ENCODE measurements at regions not wholly inside any gene's neighbourhood (a gene's known extent, or its start where the extent isn't known, plus 50 kb on each side); places are given as distances from the start of the nearest gene placed in this dataset.
"Not testable (repeated sequence)": the region's sequence is repeated elsewhere in the genome, so short reads cannot be mapped to it uniquely, and the experiment has no call there.

- not testable (repeated sequence) for H3K4me3 ChIP-seq (ENCODE audit: low read length in 2 of 2); H3K9me3 ChIP-seq (ENCODE audit: control insufficient read depth in 2 of 2, insufficient read depth in 1 of 2, low read length in 1 of 2); H3K4me1 ChIP-seq (ENCODE audit: control insufficient read depth in 2 of 2, insufficient read depth in 2 of 2, low read length in 2 of 2); H3K27ac ChIP-seq (ENCODE audit: low read depth in 1 of 2, low read length in 1 of 2); H3K36me3 ChIP-seq (ENCODE audit: control insufficient read depth in 2 of 2, insufficient read depth in 2 of 2, low read length in 1 of 2); H3K27me3 ChIP-seq (ENCODE audit: control insufficient read depth in 2 of 2, insufficient read depth in 1 of 2, low read length in 1 of 2); DNase-seq (ENCODE audit: low read depth in 6 of 9, low spot score in 9 of 9)
- 94% methylated on average over 3 of the region's 3 CpGs for WGBS
Observed at GRCh38 chr6:104676679-104677078, 183.0 kb downstream of the HACE1 start.

- WGBS: 53% methylated on average over 1 of the region's 1 CpG
- H3K27ac ChIP-seq (ENCODE audit: low read depth in 1 of 2, low read length in 1 of 2); H3K4me1 ChIP-seq (ENCODE audit: control insufficient read depth in 2 of 2, insufficient read depth in 2 of 2, low read length in 2 of 2); H3K27me3 ChIP-seq (ENCODE audit: control insufficient read depth in 2 of 2, insufficient read depth in 1 of 2, low read length in 1 of 2); H3K36me3 ChIP-seq (ENCODE audit: control insufficient read depth in 2 of 2, insufficient read depth in 2 of 2, low read length in 1 of 2); DNase-seq (ENCODE audit: low read depth in 6 of 9, low spot score in 9 of 9); H3K4me3 ChIP-seq (ENCODE audit: low read length in 2 of 2); H3K9me3 ChIP-seq (ENCODE audit: control insufficient read depth in 2 of 2, insufficient read depth in 1 of 2, low read length in 1 of 2): not testable (repeated sequence)
Observed at GRCh38 chr6:104675161-104675560, 184.6 kb downstream of the HACE1 start.

- not testable (repeated sequence) for DNase-seq (ENCODE audit: low read depth in 6 of 9, low spot score in 9 of 9); H3K4me3 ChIP-seq (ENCODE audit: low read length in 2 of 2); H3K27ac ChIP-seq (ENCODE audit: low read depth in 1 of 2, low read length in 1 of 2); H3K27me3 ChIP-seq (ENCODE audit: control insufficient read depth in 2 of 2, insufficient read depth in 1 of 2, low read length in 1 of 2); H3K36me3 ChIP-seq (ENCODE audit: control insufficient read depth in 2 of 2, insufficient read depth in 2 of 2, low read length in 1 of 2); H3K4me1 ChIP-seq (ENCODE audit: control insufficient read depth in 2 of 2, insufficient read depth in 2 of 2, low read length in 2 of 2); H3K9me3 ChIP-seq (ENCODE audit: control insufficient read depth in 2 of 2, insufficient read depth in 1 of 2, low read length in 1 of 2)
- 82% methylated on average over 1 of the region's 1 CpG for WGBS
Observed at GRCh38 chr6:104673078-104673477, 186.6 kb downstream of the HACE1 start.

- not testable (repeated sequence) for H3K4me3 ChIP-seq (ENCODE audit: low read length in 2 of 2); H3K36me3 ChIP-seq (ENCODE audit: control insufficient read depth in 2 of 2, insufficient read depth in 2 of 2, low read length in 1 of 2); H3K27me3 ChIP-seq (ENCODE audit: control insufficient read depth in 2 of 2, insufficient read depth in 1 of 2, low read length in 1 of 2); H3K9me3 ChIP-seq (ENCODE audit: control insufficient read depth in 2 of 2, insufficient read depth in 1 of 2, low read length in 1 of 2); DNase-seq (ENCODE audit: low read depth in 6 of 9, low spot score in 9 of 9); H3K4me1 ChIP-seq (ENCODE audit: control insufficient read depth in 2 of 2, insufficient read depth in 2 of 2, low read length in 2 of 2); H3K27ac ChIP-seq (ENCODE audit: low read depth in 1 of 2, low read length in 1 of 2)
- WGBS: 100% methylated on average over 1 of the region's 1 CpG
Observed at GRCh38 chr6:104671591-104671891, 188.2 kb downstream of the HACE1 start.

- not testable (repeated sequence) for H3K27ac ChIP-seq (ENCODE audit: low read depth in 1 of 2, low read length in 1 of 2); H3K36me3 ChIP-seq (ENCODE audit: control insufficient read depth in 2 of 2, insufficient read depth in 2 of 2, low read length in 1 of 2); H3K9me3 ChIP-seq (ENCODE audit: control insufficient read depth in 2 of 2, insufficient read depth in 1 of 2, low read length in 1 of 2); H3K27me3 ChIP-seq (ENCODE audit: control insufficient read depth in 2 of 2, insufficient read depth in 1 of 2, low read length in 1 of 2); DNase-seq (ENCODE audit: low read depth in 6 of 9, low spot score in 9 of 9); H3K4me1 ChIP-seq (ENCODE audit: control insufficient read depth in 2 of 2, insufficient read depth in 2 of 2, low read length in 2 of 2); H3K4me3 ChIP-seq (ENCODE audit: low read length in 2 of 2)
- WGBS: 97% methylated on average over 17 of the region's 17 CpGs
Observed at GRCh38 chr6:104670834-104671590, 188.7 kb downstream of the HACE1 start.

GRCh38 chr6:104669483-104669882 is 190.2 kb downstream of the HACE1 start:
- Histone ChIP-seq H3K27ac (ENCODE audit: low read depth in 1 of 2, low read length in 1 of 2) (no peak overlapping the region), H3K9me3 (ENCODE audit: control insufficient read depth in 2 of 2, insufficient read depth in 1 of 2, low read length in 1 of 2) (no peaks in the 10 kb centered on the region), H3K27me3 (ENCODE audit: control insufficient read depth in 2 of 2, insufficient read depth in 1 of 2, low read length in 1 of 2) (no peaks in the 10 kb centered on the region), H3K4me3 (ENCODE audit: low read length in 2 of 2) (no peak overlapping the region), H3K36me3 (ENCODE audit: control insufficient read depth in 2 of 2, insufficient read depth in 2 of 2, low read length in 1 of 2) (no peaks in the 10 kb centered on the region), H3K4me1 (ENCODE audit: control insufficient read depth in 2 of 2, insufficient read depth in 2 of 2, low read length in 2 of 2) (no peaks in the 10 kb centered on the region)
- no peak for DNase-seq (ENCODE audit: low read depth in 6 of 9, low spot score in 9 of 9)
- 97% methylated on average over 5 of the region's 5 CpGs for WGBS

- Histone ChIP-seq H3K36me3 (ENCODE audit: control insufficient read depth in 2 of 2, insufficient read depth in 2 of 2, low read length in 1 of 2) (no peaks in the 10 kb centered on the region), H3K4me3 (ENCODE audit: low read length in 2 of 2) (no peak overlapping the region), H3K27ac (ENCODE audit: low read depth in 1 of 2, low read length in 1 of 2) (no peak overlapping the region), H3K27me3 (ENCODE audit: control insufficient read depth in 2 of 2, insufficient read depth in 1 of 2, low read length in 1 of 2) (no peaks in the 10 kb centered on the region), H3K9me3 (ENCODE audit: control insufficient read depth in 2 of 2, insufficient read depth in 1 of 2, low read length in 1 of 2) (no peaks in the 10 kb centered on the region), H3K4me1 (ENCODE audit: control insufficient read depth in 2 of 2, insufficient read depth in 2 of 2, low read length in 2 of 2) (no peaks in the 10 kb centered on the region)
- no peak for DNase-seq (ENCODE audit: low read depth in 6 of 9, low spot score in 9 of 9)
- WGBS: 94% methylated on average over 2 of the region's 2 CpGs
Observed at GRCh38 chr6:104656235-104656634, 203.5 kb downstream of the HACE1 start.

GRCh38 chr6:104653781-104654180 is 205.9 kb downstream of the HACE1 start:
- no peaks in the 10 kb centered on the region for H3K36me3 ChIP-seq (ENCODE audit: control insufficient read depth in 2 of 2, insufficient read depth in 2 of 2, low read length in 1 of 2)
- no peaks in the 10 kb centered on the region for H3K4me1 ChIP-seq (ENCODE audit: control insufficient read depth in 2 of 2, insufficient read depth in 2 of 2, low read length in 2 of 2)
- H3K4me3 ChIP-seq (ENCODE audit: low read length in 2 of 2): no peak overlapping the region
- H3K9me3 ChIP-seq (ENCODE audit: control insufficient read depth in 2 of 2, insufficient read depth in 1 of 2, low read length in 1 of 2): no peaks in the 10 kb centered on the region
- no peak for DNase-seq (ENCODE audit: low read depth in 6 of 9, low spot score in 9 of 9)
- WGBS: 58% methylated on average over 3 of the region's 3 CpGs
- H3K27ac ChIP-seq (ENCODE audit: low read depth in 1 of 2, low read length in 1 of 2): no peak overlapping the region
- H3K27me3 ChIP-seq (ENCODE audit: control insufficient read depth in 2 of 2, insufficient read depth in 1 of 2, low read length in 1 of 2): no peaks in the 10 kb centered on the region

GRCh38 chr6:104648347-104648746 is 211.4 kb downstream of the HACE1 start:
- Histone ChIP-seq H3K36me3 (ENCODE audit: control insufficient read depth in 2 of 2, insufficient read depth in 2 of 2, low read length in 1 of 2) (no peaks in the 10 kb centered on the region), H3K4me3 (ENCODE audit: low read length in 2 of 2) (no peak overlapping the region), H3K4me1 (ENCODE audit: control insufficient read depth in 2 of 2, insufficient read depth in 2 of 2, low read length in 2 of 2) (no peaks in the 10 kb centered on the region), H3K27ac (ENCODE audit: low read depth in 1 of 2, low read length in 1 of 2) (no peak overlapping the region), H3K9me3 (ENCODE audit: control insufficient read depth in 2 of 2, insufficient read depth in 1 of 2, low read length in 1 of 2) (no peaks in the 10 kb centered on the region), H3K27me3 (ENCODE audit: control insufficient read depth in 2 of 2, insufficient read depth in 1 of 2, low read length in 1 of 2) (no peaks in the 10 kb centered on the region)
- DNase-seq (ENCODE audit: low read depth in 6 of 9, low spot score in 9 of 9): no peak
- WGBS: 95% methylated on average over 1 of the region's 1 CpG

GRCh38 chr6:104644848-104645247 is 214.9 kb downstream of the HACE1 start:
- Histone ChIP-seq H3K27ac (ENCODE audit: low read depth in 1 of 2, low read length in 1 of 2) (no peak overlapping the region), H3K9me3 (ENCODE audit: control insufficient read depth in 2 of 2, insufficient read depth in 1 of 2, low read length in 1 of 2) (no peaks in the 10 kb centered on the region), H3K4me3 (ENCODE audit: low read length in 2 of 2) (no peak overlapping the region), H3K36me3 (ENCODE audit: control insufficient read depth in 2 of 2, insufficient read depth in 2 of 2, low read length in 1 of 2) (no peaks in the 10 kb centered on the region), H3K27me3 (ENCODE audit: control insufficient read depth in 2 of 2, insufficient read depth in 1 of 2, low read length in 1 of 2) (no peaks in the 10 kb centered on the region), H3K4me1 (ENCODE audit: control insufficient read depth in 2 of 2, insufficient read depth in 2 of 2, low read length in 2 of 2) (no peaks in the 10 kb centered on the region)
- 100% methylated on average over 1 of the region's 1 CpG for WGBS
- DNase-seq (ENCODE audit: low read depth in 6 of 9, low spot score in 9 of 9): no peak
